ENCODE measurements at regions not wholly inside any gene's neighbourhood (a gene's known extent, or its start where the extent isn't known, plus 50 kb on each side); places are given as distances from the start of the nearest gene placed in this dataset.

- TF ChIP-seq ESRRG (CRISPR knock-in tag; IDR thresholded peaks at IDR 0.05) (no peak), ZFP3 (CRISPR knock-in tag; IDR thresholded peaks at IDR 0.05) (no peak), PPARA (CRISPR knock-in tag; IDR thresholded peaks at IDR 0.05; ENCODE audit: borderline replicate concordance) (no peak), POU6F1 (CRISPR knock-in tag; IDR thresholded peaks at IDR 0.05; ENCODE audit: borderline replicate concordance, low read depth) (no peak), ZNF70 (CRISPR knock-in tag; IDR thresholded peaks at IDR 0.05) (no peak), PATZ1 (CRISPR knock-in tag; IDR thresholded peaks at IDR 0.05; ENCODE audit: borderline replicate concordance) (no peak), OSR1 (CRISPR knock-in tag; IDR thresholded peaks at IDR 0.05) (no peak)
Observed at GRCh38 chr5:42043400-42043799, 118.3 kb downstream of the FBXO4 start.
